ENCODE measurements at regions not wholly inside any gene's neighbourhood (a gene's known extent, or its start where the extent isn't known, plus 50 kb on each side); places are given as distances from the start of the nearest gene placed in this dataset.

GRCh38 chr21:16811011-16811410 lies 701.8 kb upstream of the CXADR start:
- no peak for TF ChIP-seq POLR2A (IDR thresholded peaks at IDR 0.05)
- no peak for TF ChIP-seq CTCF (IDR thresholded peaks at IDR 0.05)
- TF ChIP-seq POLR2AphosphoS5 (IDR thresholded peaks at IDR 0.05): no peak
- no peak for TF ChIP-seq EP300 (IDR thresholded peaks at IDR 0.05)

Data from suprapubic skin (tissue), 4 donors.